Fibroblast of lung (primary cell): ENCODE measurements at regions not wholly inside any gene's neighbourhood (a gene's known extent, or its start where the extent isn't known, plus 50 kb on each side); places are given as distances from the start of the nearest gene placed in this dataset.

Experiments
- EZH2 ChIP-seq: IDR thresholded peaks from 2 replicates; pipeline ENCODE4 v1.5.1; 2012; ENCODE audit warnings: low read length, control low read depth, mild to moderate bottlenecking; ENCODE audit errors: missing control alignments
- TF ChIP-seq, protein P1 (sequence below), 2 donors: IDR thresholded peaks in 1 of 2; conservative IDR thresholded peaks in 1 of 2; 1 replicate in 1 of 2; 2 replicates in 1 of 2; pipeline ENCODE4 v1.5.1; 2011 to 2012; ENCODE audit warnings: low read length in 2 of 2, control low read depth in 1 of 2, inconsistent platforms in 1 of 2, low read depth in 1 of 2, mild to moderate bottlenecking in 1 of 2

DNA sequence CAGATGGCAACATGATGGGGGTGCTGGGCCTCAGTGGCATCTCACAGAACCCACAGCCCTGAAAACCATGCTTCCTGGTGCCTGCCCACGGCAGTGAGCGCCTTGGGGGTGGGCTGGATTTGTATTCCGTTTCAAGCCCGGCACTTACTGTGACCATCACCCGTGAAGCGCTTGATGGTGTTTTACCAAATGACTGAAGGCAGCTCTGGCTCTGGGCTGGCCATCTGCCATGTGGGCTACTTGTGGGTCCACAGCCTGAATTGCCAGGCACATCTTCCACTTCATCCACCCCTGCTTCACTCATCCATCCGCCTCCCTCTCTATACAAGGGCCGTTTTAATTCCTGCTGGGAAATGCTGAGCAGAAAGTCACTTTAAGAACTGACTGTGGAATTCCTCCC lies 250.9 kb upstream of the GMDS start:
- TF ChIP-seq, protein P1, sequence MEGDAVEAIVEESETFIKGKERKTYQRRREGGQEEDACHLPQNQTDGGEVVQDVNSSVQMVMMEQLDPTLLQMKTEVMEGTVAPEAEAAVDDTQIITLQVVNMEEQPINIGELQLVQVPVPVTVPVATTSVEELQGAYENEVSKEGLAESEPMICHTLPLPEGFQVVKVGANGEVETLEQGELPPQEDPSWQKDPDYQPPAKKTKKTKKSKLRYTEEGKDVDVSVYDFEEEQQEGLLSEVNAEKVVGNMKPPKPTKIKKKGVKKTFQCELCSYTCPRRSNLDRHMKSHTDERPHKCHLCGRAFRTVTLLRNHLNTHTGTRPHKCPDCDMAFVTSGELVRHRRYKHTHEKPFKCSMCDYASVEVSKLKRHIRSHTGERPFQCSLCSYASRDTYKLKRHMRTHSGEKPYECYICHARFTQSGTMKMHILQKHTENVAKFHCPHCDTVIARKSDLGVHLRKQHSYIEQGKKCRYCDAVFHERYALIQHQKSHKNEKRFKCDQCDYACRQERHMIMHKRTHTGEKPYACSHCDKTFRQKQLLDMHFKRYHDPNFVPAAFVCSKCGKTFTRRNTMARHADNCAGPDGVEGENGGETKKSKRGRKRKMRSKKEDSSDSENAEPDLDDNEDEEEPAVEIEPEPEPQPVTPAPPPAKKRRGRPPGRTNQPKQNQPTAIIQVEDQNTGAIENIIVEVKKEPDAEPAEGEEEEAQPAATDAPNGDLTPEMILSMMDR (conservative IDR thresholded peaks at IDR 0.05 in 1 of 2, IDR thresholded peaks at IDR 0.05 in 1 of 2; ENCODE audit: low read depth in 1 of 2, low read length in 2 of 2): no peak
- no peak for TF ChIP-seq EZH2
